ENCODE measurements at regions not wholly inside any gene's neighbourhood (a gene's known extent, or its start where the extent isn't known, plus 50 kb on each side); places are given as distances from the start of the nearest gene placed in this dataset.

DNA sequence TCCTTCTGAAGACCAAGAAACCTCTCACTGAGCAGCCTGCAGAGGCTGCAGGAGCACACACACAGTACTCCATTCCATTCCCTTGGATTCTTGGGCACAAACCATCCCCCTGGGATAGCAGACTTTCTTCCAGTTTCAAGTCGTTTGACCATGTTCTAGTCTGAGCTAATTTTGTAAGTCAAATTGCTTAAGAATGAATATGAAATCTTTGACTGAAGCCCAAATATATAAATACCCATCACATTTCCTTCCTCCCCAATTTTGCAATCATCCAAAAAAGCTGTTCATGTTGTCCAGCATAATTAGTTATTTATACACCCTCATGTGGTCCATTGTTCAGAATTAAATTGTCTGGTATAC, 231.2 kb upstream of the TPRG1 start:
- DNase-seq, result no peak

DNA sequence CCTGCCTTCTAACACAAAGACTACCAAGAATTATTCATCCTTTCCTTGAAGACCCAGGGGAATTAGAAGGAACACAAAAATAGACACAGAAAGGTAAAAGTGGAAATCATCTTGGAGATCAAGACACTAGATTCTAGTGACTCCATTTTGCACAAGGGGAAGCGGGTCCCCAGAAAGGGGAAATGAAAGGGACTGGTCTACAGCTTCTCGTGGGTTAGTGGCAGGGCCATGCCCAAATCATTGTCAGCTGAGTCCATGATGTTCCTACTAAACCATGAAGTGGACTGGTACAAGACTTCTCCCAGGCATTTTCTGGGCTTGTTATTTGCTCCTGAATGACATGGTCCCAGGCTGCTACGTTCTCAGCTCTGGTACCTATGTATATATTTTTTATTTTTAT, 230.7 kb upstream of the TPRG1 start:
- no peak for DNase-seq

GRCh38 chr3:188942191-188942590, 229.6 kb upstream of the TPRG1 start:
- no peak for DNase-seq

DNA sequence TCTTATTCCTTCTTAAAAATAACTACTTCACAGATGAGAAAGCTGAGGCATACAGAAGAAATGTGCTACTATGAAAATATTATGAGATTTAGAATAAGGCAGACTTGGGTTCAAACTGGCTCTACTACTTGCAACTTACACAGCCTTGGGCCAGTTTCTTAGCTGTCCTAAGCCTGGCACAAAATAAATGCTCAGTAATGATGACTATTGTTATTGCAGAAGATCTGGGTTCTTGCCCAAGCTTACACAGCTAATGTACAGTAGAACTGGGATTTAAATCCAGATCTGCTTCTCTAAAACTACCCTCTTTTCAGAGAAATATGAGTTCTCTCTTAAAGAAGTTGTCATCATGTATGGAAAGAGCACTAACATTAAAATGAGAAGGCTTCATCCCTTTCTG, 228.2 kb upstream of the TPRG1 start:
- DNase-seq, result no peak

DNA sequence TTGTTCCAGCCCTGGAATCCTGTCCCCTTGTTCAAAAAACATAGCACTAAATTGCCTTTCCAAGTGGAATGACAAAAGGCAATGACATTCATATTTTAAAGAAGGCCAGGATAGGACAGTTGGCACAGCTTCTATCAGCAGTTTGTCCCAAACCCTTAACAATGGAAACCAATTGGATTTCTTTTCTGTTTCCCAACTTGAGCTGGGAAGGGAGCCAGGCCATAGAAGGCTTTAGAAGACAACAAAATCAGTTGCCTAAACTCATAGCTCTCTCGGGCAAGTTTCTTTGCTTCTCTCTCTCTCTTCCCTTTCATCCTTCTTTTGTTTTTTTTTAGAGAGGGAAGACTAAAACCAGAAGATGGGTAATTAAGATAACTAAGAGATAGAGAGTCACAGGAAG, 227.7 kb upstream of the TPRG1 start:
- DNase-seq, result no peak

GRCh38 chr3:188946351-188947240, 225.2 kb upstream of the TPRG1 start:
- no peak for DNase-seq

DNA sequence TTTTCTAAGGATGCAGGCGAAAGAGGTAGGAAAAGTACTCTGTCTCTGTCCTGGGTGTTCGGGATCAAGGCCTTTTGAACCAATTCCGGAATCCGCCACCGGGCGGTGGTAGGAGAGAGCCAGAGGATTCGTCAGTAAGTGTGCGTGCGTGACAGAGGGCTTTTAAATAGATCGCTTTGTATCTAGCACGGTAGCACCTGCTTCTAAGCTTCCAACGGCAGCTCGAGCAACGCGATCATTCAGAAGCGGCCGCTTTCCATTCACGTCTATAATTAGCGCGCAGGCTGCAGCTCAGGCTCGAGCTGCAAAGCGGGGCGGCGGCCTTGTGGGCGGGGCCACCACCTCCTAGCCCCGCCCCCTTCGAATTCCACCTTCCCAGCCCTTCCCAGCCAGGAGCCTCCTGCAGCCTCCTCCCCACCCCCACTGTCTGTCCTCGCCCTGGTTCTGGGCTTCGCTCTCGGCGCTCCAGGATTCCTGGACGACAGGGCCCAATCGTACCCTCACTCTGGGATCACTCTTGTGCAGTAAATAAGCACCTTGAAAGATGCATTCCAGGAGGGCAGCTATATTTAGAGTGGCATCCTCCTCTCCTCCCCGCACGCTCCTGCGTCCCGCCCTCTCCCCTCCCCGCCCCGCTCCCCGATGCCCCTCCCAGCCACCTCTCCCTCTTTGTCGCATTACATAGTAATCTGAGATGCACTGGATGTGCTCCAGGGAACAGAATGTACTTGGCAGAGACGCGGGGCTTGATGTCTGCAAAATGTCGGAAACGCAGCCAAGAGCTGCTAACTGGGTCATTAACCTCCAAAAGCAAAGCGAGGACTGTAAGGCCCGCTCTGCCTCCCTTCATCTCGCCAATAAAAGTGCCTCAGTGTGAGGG, 224.1 kb upstream of the TPRG1 start:
- no peak for DNase-seq

DNA sequence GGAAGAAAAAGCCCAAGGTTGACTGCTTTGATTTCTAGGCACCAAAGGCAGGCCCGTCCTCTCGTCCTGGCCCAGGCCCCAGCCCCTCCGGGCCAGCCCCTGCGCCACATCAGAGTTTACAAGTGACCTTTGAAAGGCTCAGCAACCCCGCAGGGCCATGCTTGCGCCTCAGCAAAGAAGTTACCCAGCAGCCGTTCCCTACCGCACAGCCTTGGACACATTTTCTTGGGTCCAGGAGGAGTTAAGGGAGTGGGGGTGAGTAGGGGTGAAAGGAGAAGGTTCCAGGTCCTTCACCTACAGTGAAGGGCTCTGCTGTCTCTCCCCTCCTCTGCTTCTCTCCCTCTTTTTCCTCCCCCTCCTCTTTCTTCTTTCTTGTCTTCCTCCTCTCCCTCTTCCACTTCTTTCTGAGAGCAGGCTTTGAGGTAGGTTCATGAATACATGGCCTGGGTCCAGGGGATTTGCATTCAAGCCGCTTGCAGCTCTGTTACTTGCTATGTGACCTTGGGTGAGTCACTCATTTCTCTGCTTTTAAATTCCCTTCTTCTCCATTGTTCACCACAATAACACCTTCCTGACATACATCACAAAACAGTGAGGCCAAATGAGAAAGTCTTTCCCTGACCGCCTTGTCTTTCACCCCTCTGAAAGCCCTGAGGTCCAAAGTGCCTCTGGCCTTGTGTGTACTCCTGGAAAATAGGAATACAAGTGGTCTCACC, 223.3 kb upstream of the TPRG1 start:
- no peak for DNase-seq

DNA sequence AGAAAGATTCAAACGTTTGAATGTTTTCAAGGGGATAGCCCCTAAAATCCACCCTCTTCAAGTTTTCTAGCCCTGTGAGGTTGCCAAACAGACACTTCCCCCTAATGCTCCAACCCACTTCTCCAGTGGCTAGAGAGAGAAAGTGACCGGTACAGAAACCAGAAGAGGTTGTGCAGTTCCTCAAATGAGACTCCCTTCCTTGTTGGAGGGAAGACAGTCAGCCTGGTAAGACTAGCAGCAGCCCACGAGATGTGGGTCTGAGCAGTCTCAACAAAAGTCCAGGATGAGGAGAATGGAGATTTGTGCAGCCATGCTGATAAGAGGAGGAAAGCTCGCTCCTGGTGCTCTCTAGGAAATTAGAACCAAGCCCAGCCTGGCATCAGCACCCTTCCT, 222.8 kb upstream of the TPRG1 start:
- no peak for DNase-seq

DNA sequence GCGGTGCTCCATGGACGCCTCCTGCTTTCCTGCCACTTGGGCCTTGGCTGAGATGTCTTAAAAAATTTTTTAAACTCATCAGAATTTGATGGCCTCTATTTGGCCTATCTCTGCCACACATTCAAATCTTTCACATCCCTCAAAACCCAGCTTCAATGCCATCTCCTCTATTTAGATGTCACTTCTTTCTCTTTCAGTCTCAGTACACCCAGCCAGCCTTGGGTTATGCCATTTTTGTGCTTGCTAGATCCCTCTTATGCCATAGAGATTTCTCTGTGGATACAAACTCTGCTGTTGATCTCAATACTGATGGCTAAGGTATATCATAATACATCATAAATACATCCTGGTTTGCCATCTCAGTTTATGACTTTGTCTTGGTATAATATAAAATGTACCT, 222.3 kb upstream of the TPRG1 start:
- DNase-seq, result no peak

- no peak for DNase-seq
Observed at GRCh38 chr3:188949996-188950395, 221.8 kb upstream of the TPRG1 start.

- no peak for DNase-seq
Observed at GRCh38 chr3:188950832-188951489, 220.8 kb upstream of the TPRG1 start.

DNA sequence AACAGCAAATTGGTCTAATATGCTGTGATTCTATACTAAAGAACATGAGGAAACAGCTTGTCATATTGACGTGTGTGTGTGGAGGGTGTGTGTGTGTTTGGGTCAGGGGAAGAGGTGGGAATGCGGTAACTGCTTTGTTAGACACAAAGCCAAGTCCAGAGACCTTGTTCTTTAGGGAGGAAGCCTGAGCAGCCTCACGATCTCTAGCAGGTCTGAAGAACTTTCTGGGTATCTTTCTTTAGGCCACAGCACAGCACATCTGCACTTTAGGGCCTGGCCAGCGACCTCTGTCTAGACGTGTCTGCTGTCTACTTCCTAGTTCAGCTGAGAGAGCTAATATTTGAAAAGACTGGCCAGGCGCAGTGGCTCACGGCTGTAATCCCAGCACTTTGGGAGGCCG, 220.0 kb upstream of the TPRG1 start:
- no peak for DNase-seq

- peak; percentile 75 for DNase-seq
Observed at GRCh38 chr3:188954590-188955208, 217.1 kb upstream of the TPRG1 start.

DNA sequence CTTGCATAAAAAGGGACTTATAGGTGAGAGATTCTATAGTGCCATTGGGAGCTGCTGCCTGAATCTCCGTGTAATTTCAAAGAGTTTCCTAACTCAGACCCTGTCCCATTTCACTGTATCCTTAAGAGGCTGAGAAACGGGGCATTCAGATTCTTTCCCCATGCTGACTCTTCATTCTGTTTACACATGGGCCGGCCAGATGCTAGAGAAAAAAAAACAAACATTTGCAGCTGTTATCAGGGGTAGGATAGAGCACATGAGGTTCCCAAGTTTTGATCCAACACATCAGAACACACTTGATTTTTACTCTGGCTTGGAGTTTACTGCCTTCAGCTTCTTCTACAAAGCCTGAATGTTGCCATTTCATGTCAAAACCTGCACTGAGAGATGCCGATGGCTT, 215.9 kb upstream of the TPRG1 start:
- DNase-seq, result no peak

DNA sequence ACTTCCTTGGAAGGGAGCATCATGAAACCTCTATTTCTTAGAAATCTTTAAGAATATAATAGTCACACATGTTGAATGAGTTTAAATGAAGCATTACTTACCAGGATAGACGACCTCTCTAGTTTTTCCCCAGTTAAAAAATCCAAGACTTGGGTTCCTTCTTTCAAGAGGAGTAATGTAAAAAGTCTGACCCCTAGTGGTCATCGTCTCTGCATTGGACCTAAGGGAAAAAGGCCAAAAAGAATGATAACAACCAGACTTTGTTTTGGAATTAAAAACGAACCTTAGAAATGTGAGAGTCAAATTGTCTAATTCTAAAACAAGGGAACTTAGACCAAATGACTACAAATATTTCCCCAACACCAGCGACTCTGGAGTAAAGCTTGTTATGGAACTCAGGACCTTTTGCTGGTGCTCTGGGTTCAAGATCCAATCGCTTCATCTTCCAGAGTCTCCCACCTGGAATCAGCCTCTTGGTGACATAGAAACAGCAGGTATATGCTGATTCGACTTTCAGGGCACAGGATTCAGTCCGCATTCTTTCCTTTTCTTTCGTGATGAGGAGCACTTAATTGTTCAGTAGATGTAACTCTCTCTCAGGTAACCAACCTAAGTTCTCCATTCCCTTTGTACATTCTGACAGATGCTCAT, 214.8 kb upstream of the TPRG1 start:
- DNase-seq, result no peak

- no peak for DNase-seq
Observed at GRCh38 chr3:188959013-188959412, 212.8 kb upstream of the TPRG1 start.

GRCh38 chr3:188962253-188963247, 209.2 kb upstream of the TPRG1 start:
- DNase-seq, result no peak

DNA sequence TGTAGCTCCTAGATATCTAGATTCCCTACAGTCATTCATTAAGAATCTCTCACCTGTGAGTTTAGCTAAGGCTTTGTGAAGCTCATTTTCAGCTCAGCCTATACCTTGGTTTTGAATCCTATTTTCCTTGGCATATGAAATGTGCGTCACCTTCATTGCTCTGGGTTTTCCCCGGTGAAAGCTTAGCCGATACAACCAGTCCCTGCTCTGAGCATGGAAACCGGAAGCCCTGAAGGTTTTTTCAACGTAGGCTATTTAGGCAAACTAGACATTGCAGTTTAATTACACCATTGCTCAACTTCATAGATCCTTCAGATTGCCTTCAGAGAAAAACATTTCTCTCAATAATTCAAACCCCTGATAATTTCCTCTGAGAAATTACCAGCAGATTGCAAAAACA, 206.8 kb upstream of the TPRG1 start:
- no peak for DNase-seq

DNA sequence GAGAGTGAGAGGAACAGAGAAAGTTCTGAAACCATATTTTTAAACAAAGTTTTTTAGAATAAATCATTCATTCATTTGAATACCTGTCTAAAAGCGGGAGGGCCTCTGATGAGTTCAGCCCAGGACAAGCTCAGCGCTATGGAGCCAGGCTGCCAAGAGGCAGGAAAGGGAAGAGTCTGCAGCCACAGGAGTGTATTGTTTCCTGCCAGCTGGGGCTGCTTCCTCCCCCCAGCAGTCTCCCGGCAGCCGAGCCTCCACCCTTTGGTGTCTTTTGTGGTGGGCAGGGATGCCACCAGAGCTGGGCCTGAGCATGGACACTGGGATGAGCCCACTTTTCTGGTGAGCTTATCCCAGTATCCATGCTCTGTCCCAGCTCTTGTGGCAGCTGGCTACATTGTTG, 199.5 kb upstream of the TPRG1 start:
- DNase-seq, result no peak

All from activated CD4-positive, CD25-positive, alpha-beta regulatory T cell treated with anti-CD3 and anti-CD28 coated beads, Interleukin-2, amount 50 U/mL, for 72 hours (primary cell).